ENCODE measurements at regions not wholly inside any gene's neighbourhood (a gene's known extent, or its start where the extent isn't known, plus 50 kb on each side); places are given as distances from the start of the nearest gene placed in this dataset.
"Not testable (repeated sequence)": the region's sequence is repeated elsewhere in the genome, so short reads cannot be mapped to it uniquely, and the experiment has no call there.

- in situ Hi-C loops (cut with MboI; ENCODE audit: low sequenced_read_pairs) = no loop called here
Observed at GRCh38 chr18:23311351-23312121, 141.6 kb upstream of the RIOK3 start.

GRCh38 chr18:23313379-23313778 lies 139.7 kb upstream of the RIOK3 start:
- in situ Hi-C loops (cut with MboI; ENCODE audit: low sequenced_read_pairs) = no loop called here

- in situ Hi-C loops (cut with MboI; ENCODE audit: low sequenced_read_pairs) = no loop called here
Observed at GRCh38 chr18:23314672-23315071, 138.4 kb upstream of the RIOK3 start.

- in situ Hi-C loops (cut with MboI; ENCODE audit: low sequenced_read_pairs) = no loop called here
Observed at GRCh38 chr18:23316316-23316715, 136.8 kb upstream of the RIOK3 start.

- in situ Hi-C loops (cut with MboI; ENCODE audit: low sequenced_read_pairs) = no loop called here
Observed at GRCh38 chr18:23316988-23317387, 136.1 kb upstream of the RIOK3 start.

- in situ Hi-C loops (cut with MboI; ENCODE audit: low sequenced_read_pairs) = no loop called here
Observed at GRCh38 chr18:23317975-23318675, 135.0 kb upstream of the RIOK3 start.

- in situ Hi-C loops (cut with MboI; ENCODE audit: low sequenced_read_pairs) = no loop called here
Observed at GRCh38 chr18:23320709-23321236, 132.3 kb upstream of the RIOK3 start.

GRCh38 chr18:23321996-23322395 lies 131.1 kb upstream of the RIOK3 start:
- in situ Hi-C loops (cut with MboI; ENCODE audit: low sequenced_read_pairs) = no loop called here

- in situ Hi-C loops (cut with MboI; ENCODE audit: low sequenced_read_pairs) = no loop called here
Observed at GRCh38 chr18:23324056-23324811, 128.9 kb upstream of the RIOK3 start.

- in situ Hi-C loops (cut with MboI; ENCODE audit: low sequenced_read_pairs) = no loop called here
Observed at GRCh38 chr18:23324861-23325260, 128.2 kb upstream of the RIOK3 start.

- in situ Hi-C loops (cut with MboI; ENCODE audit: low sequenced_read_pairs) = not testable (repeated sequence)
Observed at GRCh38 chr18:23329671-23330070, 123.4 kb upstream of the RIOK3 start.

- in situ Hi-C loops (cut with MboI; ENCODE audit: low sequenced_read_pairs) = no loop called here
Observed at GRCh38 chr18:23330423-23330822, 122.7 kb upstream of the RIOK3 start.

- in situ Hi-C loops (cut with MboI; ENCODE audit: low sequenced_read_pairs) = no loop called here
Observed at GRCh38 chr18:23331091-23331920, 121.8 kb upstream of the RIOK3 start.

GRCh38 chr18:23332356-23332755 lies 120.7 kb upstream of the RIOK3 start:
- in situ Hi-C loops (cut with MboI; ENCODE audit: low sequenced_read_pairs) = no loop called here

- in situ Hi-C loops (cut with MboI; ENCODE audit: low sequenced_read_pairs) = no loop called here
Observed at GRCh38 chr18:23333827-23334226, 119.3 kb upstream of the RIOK3 start.

GRCh38 chr18:23334569-23334968 lies 118.5 kb upstream of the RIOK3 start:
- in situ Hi-C loops (cut with MboI; ENCODE audit: low sequenced_read_pairs) = no loop called here

- in situ Hi-C loops (cut with MboI; ENCODE audit: low sequenced_read_pairs) = no loop called here
Observed at GRCh38 chr18:23336101-23336500, 117.0 kb upstream of the RIOK3 start.

- in situ Hi-C loops (cut with MboI; ENCODE audit: low sequenced_read_pairs) = no loop called here
Observed at GRCh38 chr18:23337599-23338444, 115.3 kb upstream of the RIOK3 start.

GRCh38 chr18:23340661-23341060 lies 112.4 kb upstream of the RIOK3 start:
- in situ Hi-C loops (cut with MboI; ENCODE audit: low sequenced_read_pairs) = no loop called here

- in situ Hi-C loops (cut with MboI; ENCODE audit: low sequenced_read_pairs) = no loop called here
Observed at GRCh38 chr18:23341383-23341782, 111.7 kb upstream of the RIOK3 start.
